ENCODE measurements at regions not wholly inside any gene's neighbourhood (a gene's known extent, or its start where the extent isn't known, plus 50 kb on each side); places are given as distances from the start of the nearest gene placed in this dataset.

DNA sequence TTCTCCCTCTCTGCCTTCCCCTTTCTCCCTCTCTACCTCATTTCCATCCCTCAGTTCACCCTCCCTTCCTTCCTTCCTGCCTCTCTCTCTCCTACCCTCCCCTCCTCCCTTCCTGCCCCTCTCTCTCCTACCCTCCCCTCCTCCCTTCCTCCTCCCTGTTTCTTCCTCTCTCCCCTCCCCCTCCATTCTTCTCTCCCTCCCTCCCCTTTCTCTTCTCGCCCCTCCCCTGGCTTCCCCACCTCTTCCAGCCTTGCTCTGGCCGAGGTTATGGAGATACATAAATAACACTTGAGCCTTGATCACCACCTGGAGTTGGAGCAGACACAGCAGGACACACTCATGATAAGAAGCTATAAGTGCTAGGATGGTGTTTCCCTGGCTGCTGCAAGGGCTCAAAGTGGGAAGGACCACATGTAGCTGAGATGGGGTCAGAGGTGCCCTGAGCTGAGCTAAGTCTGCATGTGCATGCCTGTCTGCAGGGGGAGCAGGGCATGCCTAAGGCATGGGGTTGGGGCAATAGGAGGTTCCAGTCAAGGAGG lies 326.1 kb upstream of the HS6ST1 start:
- Mint-ChIP-seq H3K27me3 (no peaks in the 10 kb centered on the region), H3K9me3 (no peaks in the 10 kb centered on the region), H3K27ac (no peak overlapping the region), H3K4me1 (ENCODE audit: low read depth) (no peaks in the 10 kb centered on the region), H3K36me3 (no peaks in the 10 kb centered on the region), H3K4me3 (no peak overlapping the region)
- intact Hi-C loops (cut with micrococcal nuclease): no loop called here
- CTCF ChIA-PET: no interaction called here
- DNase-seq: peak; percentile 2
- POLR2A ChIA-PET: no interaction called here

- Mint-ChIP-seq H3K27ac (no peak overlapping the region), H3K27me3 (no peaks in the 10 kb centered on the region), H3K4me3 (no peak overlapping the region), H3K9me3 (no peaks in the 10 kb centered on the region), H3K4me1 (ENCODE audit: low read depth) (no peaks in the 10 kb centered on the region), H3K36me3 (no peaks in the 10 kb centered on the region)
- intact Hi-C loops (cut with micrococcal nuclease): no loop called here
- CTCF ChIA-PET: no interaction called here
- peak; percentile 7 for DNase-seq
- POLR2A ChIA-PET: no interaction called here
These were observed 327.0 kb upstream of the HS6ST1 start for GRCh38 chr2:128645631-128646030.

DNA sequence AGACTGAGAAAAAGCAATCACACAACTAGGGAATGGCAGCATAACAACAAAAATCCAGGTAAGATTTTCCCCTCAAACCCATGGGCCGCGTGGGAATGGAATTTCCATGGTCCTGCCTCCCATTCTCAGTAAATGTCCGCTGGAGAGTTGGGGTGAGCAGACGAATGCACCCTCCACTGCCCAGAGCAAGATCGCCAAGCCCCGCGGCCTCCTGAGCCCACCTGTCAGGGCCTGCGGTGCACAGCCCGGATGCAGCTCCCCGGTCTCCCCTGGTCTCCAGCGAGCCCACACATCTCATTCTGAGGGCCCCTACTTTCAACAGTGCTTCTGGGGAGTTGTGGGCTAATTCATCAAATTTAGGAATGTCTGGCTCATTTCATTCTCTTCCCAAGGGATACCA lies 327.4 kb upstream of the HS6ST1 start:
- ChIA-PET POLR2A (no interaction called here), CTCF (no interaction called here)
- H3K9me3 Mint-ChIP-seq: no peaks in the 10 kb centered on the region
- intact Hi-C loops (cut with micrococcal nuclease): no loop called here
- H3K4me3 Mint-ChIP-seq: no peak overlapping the region
- no peak for DNase-seq
- H3K4me1 Mint-ChIP-seq (ENCODE audit: low read depth): no peaks in the 10 kb centered on the region
- no peaks in the 10 kb centered on the region for H3K36me3 Mint-ChIP-seq
- no peaks in the 10 kb centered on the region for H3K27me3 Mint-ChIP-seq
- H3K27ac Mint-ChIP-seq: no peak overlapping the region

DNA sequence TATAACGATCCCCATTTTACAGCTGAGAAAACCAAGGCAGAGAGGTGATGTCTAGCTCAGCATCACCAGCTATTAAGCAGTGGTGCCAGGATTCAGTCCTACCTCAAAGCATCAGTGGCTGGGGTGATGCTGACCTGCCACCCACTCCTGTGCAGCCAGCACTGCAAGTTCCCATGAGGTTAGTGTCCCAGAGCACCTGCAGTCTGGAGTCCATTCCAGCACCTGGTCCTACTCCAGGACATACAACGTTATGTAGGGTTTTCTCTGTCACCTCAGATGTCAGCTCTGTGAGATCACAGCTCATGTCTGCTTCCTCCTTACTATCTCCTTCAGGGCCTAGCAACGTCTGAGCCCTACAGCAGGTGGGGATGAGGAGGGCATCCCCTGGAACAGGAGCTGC lies 328.0 kb upstream of the HS6ST1 start:
- CTCF ChIA-PET: no interaction called here
- intact Hi-C loops (cut with micrococcal nuclease): no loop called here
- H3K36me3 Mint-ChIP-seq: no peaks in the 10 kb centered on the region
- no peaks in the 10 kb centered on the region for H3K4me1 Mint-ChIP-seq (ENCODE audit: low read depth)
- H3K4me3 Mint-ChIP-seq: no peak overlapping the region
- no peaks in the 10 kb centered on the region for H3K9me3 Mint-ChIP-seq
- no peaks in the 10 kb centered on the region for H3K27me3 Mint-ChIP-seq
- POLR2A ChIA-PET: no interaction called here
- DNase-seq: no peak
- H3K27ac Mint-ChIP-seq: no peak overlapping the region

GRCh38 chr2:128651000-128651399 lies 332.3 kb upstream of the HS6ST1 start:
- no peak for DNase-seq
- H3K4me3 Mint-ChIP-seq: no peak overlapping the region
- no peak overlapping the region for H3K27ac Mint-ChIP-seq
- CTCF ChIA-PET: no interaction called here
- intact Hi-C loops (cut with micrococcal nuclease): no loop called here
- no peaks in the 10 kb centered on the region for H3K9me3 Mint-ChIP-seq
- H3K27me3 Mint-ChIP-seq: peaks cover 4% of the 10 kb centered on the region
- POLR2A ChIA-PET: no interaction called here
- H3K4me1 Mint-ChIP-seq (ENCODE audit: low read depth): no peaks in the 10 kb centered on the region
- no peaks in the 10 kb centered on the region for H3K36me3 Mint-ChIP-seq

DNA sequence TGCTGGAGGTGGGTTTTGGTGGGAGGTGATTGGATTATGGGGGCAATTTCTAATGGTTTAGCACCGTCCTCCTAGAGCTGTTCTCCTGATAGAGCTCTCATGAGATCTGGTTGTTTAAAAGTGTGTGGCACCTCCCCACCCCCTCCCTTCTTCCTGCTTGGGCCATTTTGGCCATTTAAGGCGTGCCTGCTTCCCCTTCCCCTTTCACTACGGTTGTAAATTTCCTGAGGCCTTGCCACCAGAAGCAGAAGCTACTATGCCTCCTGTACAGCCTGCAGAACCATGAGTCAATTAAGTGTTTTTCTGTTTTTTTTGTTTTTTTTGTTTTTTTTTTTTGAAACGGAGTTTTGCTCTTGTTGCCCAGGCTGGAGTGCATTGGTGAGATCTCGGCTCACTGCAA lies 335.7 kb upstream of the HS6ST1 start:
- H3K27me3 Mint-ChIP-seq: peaks cover 7% of the 10 kb centered on the region
- no peaks in the 10 kb centered on the region for H3K9me3 Mint-ChIP-seq
- ChIA-PET POLR2A (no interaction called here), CTCF (no interaction called here)
- no peak for DNase-seq
- H3K36me3 Mint-ChIP-seq: no peaks in the 10 kb centered on the region
- no peaks in the 10 kb centered on the region for H3K4me1 Mint-ChIP-seq (ENCODE audit: low read depth)
- intact Hi-C loops (cut with micrococcal nuclease): no loop called here
- H3K27ac Mint-ChIP-seq: no peak overlapping the region
- no peak overlapping the region for H3K4me3 Mint-ChIP-seq

DNA sequence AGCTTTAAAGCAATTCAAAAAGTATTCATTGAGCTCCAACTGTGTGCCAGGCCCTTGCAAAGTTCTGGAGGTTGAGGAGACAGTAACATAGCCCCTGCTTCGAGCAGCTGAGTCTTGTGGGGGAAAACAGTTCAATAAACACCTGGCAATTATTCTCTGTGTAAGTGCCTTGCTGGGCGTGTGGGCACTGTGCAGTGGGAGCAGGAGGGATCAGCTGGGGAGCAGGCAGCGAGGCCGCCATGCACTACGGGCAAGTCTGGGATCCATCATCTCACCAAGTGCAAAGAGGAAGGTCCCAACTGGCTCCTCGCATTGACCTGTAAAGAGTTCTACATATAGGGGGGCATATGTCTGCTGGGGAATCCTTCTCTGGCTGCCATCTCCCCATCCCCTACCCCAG lies 342.2 kb upstream of the HS6ST1 start:
- Mint-ChIP-seq H3K9me3 (no peaks in the 10 kb centered on the region), H3K27me3 (peaks cover 14% of the 10 kb centered on the region), H3K27ac (no peak overlapping the region), H3K4me3 (no peak overlapping the region), H3K4me1 (ENCODE audit: low read depth) (no peaks in the 10 kb centered on the region), H3K36me3 (no peaks in the 10 kb centered on the region)
- ChIA-PET POLR2A (no interaction called here), CTCF (no interaction called here)
- no peak for DNase-seq
- intact Hi-C loops (cut with micrococcal nuclease): no loop called here

DNA sequence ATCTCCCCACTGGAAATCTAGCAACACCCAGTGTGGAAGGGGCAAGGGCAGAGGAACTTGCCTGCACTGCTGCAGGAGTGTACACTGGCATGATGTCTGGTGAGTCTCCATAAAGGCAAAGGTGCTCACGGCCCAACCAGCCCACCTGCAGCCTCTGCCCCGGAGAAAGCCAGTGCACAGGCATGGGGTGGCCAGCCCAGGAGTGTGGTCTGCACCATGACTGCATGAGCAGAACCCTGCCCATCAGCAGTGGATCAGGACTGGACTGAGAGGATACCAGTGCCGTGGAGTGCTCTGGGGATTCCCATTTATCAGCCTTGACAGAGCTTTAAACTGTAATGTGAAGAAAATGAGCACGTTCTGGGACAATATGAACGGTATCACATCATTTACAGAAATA lies 342.6 kb upstream of the HS6ST1 start:
- H3K4me3 Mint-ChIP-seq: no peak overlapping the region
- POLR2A ChIA-PET: no interaction called here
- CTCF ChIA-PET: no interaction called here
- no peak overlapping the region for H3K27ac Mint-ChIP-seq
- no peaks in the 10 kb centered on the region for H3K36me3 Mint-ChIP-seq
- DNase-seq: no peak
- H3K27me3 Mint-ChIP-seq: peaks cover 17% of the 10 kb centered on the region
- no peaks in the 10 kb centered on the region for H3K4me1 Mint-ChIP-seq (ENCODE audit: low read depth)
- H3K9me3 Mint-ChIP-seq: no peaks in the 10 kb centered on the region
- intact Hi-C loops (cut with micrococcal nuclease): no loop called here

DNA sequence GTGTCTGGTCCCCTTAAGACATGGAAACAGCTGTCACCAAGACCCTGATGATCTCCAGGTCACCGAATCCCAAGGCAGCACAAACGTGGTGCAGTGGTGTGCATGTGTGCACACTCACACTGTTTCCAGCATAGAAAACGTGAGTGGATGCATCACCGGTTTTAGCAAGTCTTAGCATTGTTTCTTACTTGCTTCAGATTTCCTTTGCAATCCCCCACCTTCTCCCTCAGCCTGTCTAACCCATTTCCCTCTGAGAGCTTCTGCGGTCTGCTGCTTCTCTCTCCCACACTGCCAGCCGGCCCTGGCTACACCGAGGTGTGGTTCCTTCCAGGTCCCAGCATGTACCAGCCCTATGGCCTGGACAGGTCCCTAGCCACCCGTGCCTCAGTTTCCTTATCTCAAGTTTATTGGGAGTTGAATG lies 343.4 kb upstream of the HS6ST1 start:
- Mint-ChIP-seq H3K27ac (no peak overlapping the region), H3K4me1 (ENCODE audit: low read depth) (no peaks in the 10 kb centered on the region), H3K27me3 (peaks cover 21% of the 10 kb centered on the region), H3K9me3 (no peaks in the 10 kb centered on the region), H3K36me3 (no peaks in the 10 kb centered on the region), H3K4me3 (no peak overlapping the region)
- CTCF ChIA-PET: no interaction called here
- no peak for DNase-seq
- intact Hi-C loops (cut with micrococcal nuclease): no loop called here
- POLR2A ChIA-PET: no interaction called here

DNA sequence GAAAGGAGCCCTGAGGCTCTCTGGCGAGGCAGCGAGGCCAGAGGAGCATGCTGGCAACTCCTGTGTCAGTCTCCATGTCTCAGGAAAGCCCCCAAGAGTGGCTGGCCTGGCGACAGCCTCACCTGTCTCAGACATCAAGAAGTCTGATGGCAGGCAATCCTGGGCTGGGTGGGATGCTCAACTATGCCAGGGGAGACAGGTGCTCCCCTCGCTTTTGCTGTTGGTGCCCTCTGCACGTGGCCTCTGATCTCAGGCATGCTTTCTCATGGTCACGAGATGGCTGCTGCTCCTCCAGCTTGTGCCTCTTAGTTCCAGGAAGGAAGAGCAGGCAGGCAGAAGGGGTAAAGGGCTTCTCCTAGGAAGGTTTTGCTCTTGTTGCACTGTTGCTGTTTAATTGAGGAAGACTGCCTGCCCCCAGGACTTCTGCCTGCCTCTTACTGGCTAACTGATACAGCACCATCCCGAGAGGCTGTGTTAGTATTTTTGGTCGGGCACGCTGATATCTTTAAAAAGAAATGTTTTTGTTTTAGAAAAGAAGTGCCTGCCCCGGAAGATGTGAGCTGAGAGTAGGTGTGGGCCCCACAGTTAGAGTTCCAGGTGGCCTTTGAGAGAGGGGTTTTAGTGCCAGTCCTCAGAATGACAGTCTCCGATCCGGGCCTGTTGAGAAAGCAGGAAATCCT lies 344.8 kb upstream of the HS6ST1 start:
- Mint-ChIP-seq H3K4me1 (ENCODE audit: low read depth) (no peaks in the 10 kb centered on the region), H3K27me3 (peaks cover 23% of the 10 kb centered on the region), H3K36me3 (no peaks in the 10 kb centered on the region), H3K4me3 (no peak overlapping the region), H3K9me3 (no peaks in the 10 kb centered on the region), H3K27ac (no peak overlapping the region)
- ChIA-PET CTCF (no interaction called here), POLR2A (no interaction called here)
- DNase-seq: no peak
- intact Hi-C loops (cut with micrococcal nuclease): no loop called here

GRCh38 chr2:128664499-128664971 lies 345.9 kb upstream of the HS6ST1 start:
- Mint-ChIP-seq H3K9me3 (no peaks in the 10 kb centered on the region), H3K27ac (no peak overlapping the region), H3K27me3 (peaks cover 24% of the 10 kb centered on the region), H3K4me1 (ENCODE audit: low read depth) (no peaks in the 10 kb centered on the region), H3K4me3 (no peak overlapping the region), H3K36me3 (no peaks in the 10 kb centered on the region)
- DNase-seq: no peak
- CTCF ChIA-PET: no interaction called here
- intact Hi-C loops (cut with micrococcal nuclease): no loop called here
- POLR2A ChIA-PET: no interaction called here

DNA sequence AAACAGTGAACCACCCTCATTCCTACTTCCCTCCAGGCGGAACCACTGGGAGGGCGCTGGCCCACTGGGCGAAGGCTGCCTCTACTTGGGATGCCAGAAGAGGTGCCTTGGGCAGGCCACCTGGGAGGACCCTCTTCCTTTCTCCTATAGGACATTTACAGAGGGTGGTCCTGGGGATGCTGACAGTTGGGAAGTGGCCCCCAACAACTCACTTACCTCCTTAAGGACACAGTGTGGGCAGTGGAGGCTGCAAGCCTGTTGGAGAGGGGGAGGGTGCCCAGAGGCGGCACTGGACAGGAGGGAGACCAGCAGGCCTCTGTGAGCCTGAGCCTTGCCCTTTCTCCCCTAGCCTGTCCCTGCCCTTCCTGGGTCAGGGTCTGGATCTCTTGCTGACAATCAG lies 346.4 kb upstream of the HS6ST1 start:
- CTCF ChIA-PET: no interaction called here
- no peak for DNase-seq
- H3K27ac Mint-ChIP-seq: no peak overlapping the region
- no peaks in the 10 kb centered on the region for H3K9me3 Mint-ChIP-seq
- POLR2A ChIA-PET: no interaction called here
- H3K36me3 Mint-ChIP-seq: no peaks in the 10 kb centered on the region
- H3K4me3 Mint-ChIP-seq: no peak overlapping the region
- H3K4me1 Mint-ChIP-seq (ENCODE audit: low read depth): no peaks in the 10 kb centered on the region
- intact Hi-C loops (cut with micrococcal nuclease): no loop called here
- H3K27me3 Mint-ChIP-seq: peaks cover 19% of the 10 kb centered on the region

DNA sequence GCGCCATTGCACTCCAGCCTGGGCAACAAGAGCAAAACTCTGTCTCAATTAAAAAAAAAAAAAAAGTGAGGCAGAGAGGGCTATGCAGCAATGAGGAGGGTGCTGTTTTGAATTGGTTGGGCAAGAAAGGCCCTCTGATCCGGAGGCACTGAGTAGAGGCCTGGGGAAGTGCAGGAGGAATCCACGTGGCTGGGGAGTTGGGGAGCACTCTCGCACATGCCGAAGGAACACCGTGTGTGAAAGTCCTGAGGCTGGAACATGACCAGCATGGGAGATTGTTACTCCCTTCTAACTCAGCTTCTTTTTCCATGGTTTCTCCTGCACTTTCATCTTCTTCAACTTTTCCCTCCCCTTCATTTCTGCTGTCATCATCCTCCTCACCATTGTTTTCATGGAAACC lies 347.9 kb upstream of the HS6ST1 start:
- Mint-ChIP-seq H3K27ac (no peak overlapping the region), H3K4me3 (no peak overlapping the region), H3K36me3 (no peaks in the 10 kb centered on the region), H3K4me1 (ENCODE audit: low read depth) (no peaks in the 10 kb centered on the region), H3K9me3 (no peaks in the 10 kb centered on the region), H3K27me3 (peaks cover 16% of the 10 kb centered on the region)
- DNase-seq: no peak
- ChIA-PET CTCF (no interaction called here), POLR2A (no interaction called here)
- intact Hi-C loops (cut with micrococcal nuclease): no loop called here

Data from activated CD4-positive, alpha-beta memory T cell treated with anti-CD3 and anti-CD28 coated beads for 36 hours (primary cell).